ENCODE measurements at regions not wholly inside any gene's neighbourhood (a gene's known extent, or its start where the extent isn't known, plus 50 kb on each side); places are given as distances from the start of the nearest gene placed in this dataset.
"Not testable (repeated sequence)": the region's sequence is repeated elsewhere in the genome, so short reads cannot be mapped to it uniquely, and the experiment has no call there.

- no peak for DNase-seq
Measured at GRCh38 chr12:86727160-86727559, 471.0 kb upstream of the MGAT4C start.

- no peak for DNase-seq
Measured at GRCh38 chr12:86724716-86725115, 468.5 kb upstream of the MGAT4C start.

- DNase-seq = no peak
Measured at GRCh38 chr12:86723326-86723725, 467.1 kb upstream of the MGAT4C start.

GRCh38 chr12:86721713-86722397, 465.7 kb upstream of the MGAT4C start:
- no peak for DNase-seq

- DNase-seq = no peak
Measured at GRCh38 chr12:86719381-86719780, 463.2 kb upstream of the MGAT4C start.

GRCh38 chr12:86713121-86713520, 456.9 kb upstream of the MGAT4C start:
- no peak for DNase-seq

- no peak for DNase-seq
Measured at GRCh38 chr12:86712425-86712843, 456.2 kb upstream of the MGAT4C start.

- no peak for DNase-seq
Measured at GRCh38 chr12:86711731-86712130, 455.5 kb upstream of the MGAT4C start.

GRCh38 chr12:86710109-86710508, 453.9 kb upstream of the MGAT4C start:
- no peak for DNase-seq

- DNase-seq = not testable (repeated sequence)
Measured at GRCh38 chr12:86709017-86709416, 452.8 kb upstream of the MGAT4C start.

- no peak for DNase-seq
Measured at GRCh38 chr12:86698641-86698980, 442.4 kb upstream of the MGAT4C start.

- no peak for DNase-seq
Measured at GRCh38 chr12:86697916-86698640, 441.9 kb upstream of the MGAT4C start.

GRCh38 chr12:86683568-86684304, 427.5 kb upstream of the MGAT4C start:
- no peak for DNase-seq

- DNase-seq = no peak
Measured at GRCh38 chr12:86681060-86681459, 424.9 kb upstream of the MGAT4C start.

GRCh38 chr12:86675197-86675596, 419.0 kb upstream of the MGAT4C start:
- no peak for DNase-seq

- no peak for DNase-seq
Measured at GRCh38 chr12:86670986-86671385, 414.8 kb upstream of the MGAT4C start.

GRCh38 chr12:86669010-86669409, 412.8 kb upstream of the MGAT4C start:
- DNase-seq = no peak

- no peak for DNase-seq
Measured at GRCh38 chr12:86666316-86666715, 410.1 kb upstream of the MGAT4C start.

- no peak for DNase-seq
Measured at GRCh38 chr12:86663716-86664115, 407.5 kb upstream of the MGAT4C start.

GRCh38 chr12:86663173-86663572, 407.0 kb upstream of the MGAT4C start:
- DNase-seq = no peak

- no peak for DNase-seq
Measured at GRCh38 chr12:86662464-86662863, 406.3 kb upstream of the MGAT4C start.

- DNase-seq = no peak
Measured at GRCh38 chr12:86660488-86661147, 404.4 kb upstream of the MGAT4C start.

- DNase-seq = no peak
Measured at GRCh38 chr12:86659985-86660384, 403.8 kb upstream of the MGAT4C start.

Data from bone marrow (tissue), 2 donors.